HL-60/S4 (cell line): ENCODE measurements at regions not wholly inside any gene's neighbourhood (a gene's known extent, or its start where the extent isn't known, plus 50 kb on each side); places are given as distances from the start of the nearest gene placed in this dataset.

Experiments used
- in situ Hi-C: fragments of 300-500 bp; cut with MboI; formaldehyde crosslinking; loops from 2 replicates; pipeline ENCODE4 v1.14.3; 2022; ENCODE audit warnings: low sequenced_read_pairs

DNA sequence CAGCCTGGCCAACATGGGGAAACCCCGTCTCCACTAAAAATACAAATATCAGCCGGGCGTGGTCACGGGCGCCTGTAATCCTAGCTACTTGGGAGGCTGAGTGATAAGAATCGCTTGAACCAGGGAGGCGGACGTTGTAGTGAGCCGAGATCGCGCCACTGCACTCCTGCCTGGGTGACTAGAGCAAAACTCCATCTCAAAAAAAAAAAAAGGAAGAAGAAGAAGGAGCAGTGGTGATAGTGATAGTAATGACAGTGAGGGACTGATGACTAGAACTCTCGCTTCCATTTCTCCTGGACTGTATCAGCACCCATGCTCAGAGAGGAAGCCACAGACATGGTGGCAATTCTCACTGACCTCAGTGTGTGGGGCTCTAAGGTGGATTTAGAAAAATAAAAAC lies 52.6 kb upstream of the CLINT1 start:
- in situ Hi-C loops, result no loop called here
